H7 (cell line): ENCODE measurements at regions not wholly inside any gene's neighbourhood (a gene's known extent, or its start where the extent isn't known, plus 50 kb on each side); places are given as distances from the start of the nearest gene placed in this dataset.
"Not testable (repeated sequence)": the region's sequence is repeated elsewhere in the genome, so short reads cannot be mapped to it uniquely, and the experiment has no call there.

Source experiments
- DNase-seq: peaks from one replicate; pipeline ENCODE4 v3.0.0; 2012
- H3K27me3 ChIP-seq: 2 replicates; pipeline ENCODE4 v1.6.0; 2011; ENCODE audit warnings: mild to moderate bottlenecking, low read length; ENCODE audit not compliant: control insufficient read depth, insufficient read depth
- H3K36me3 ChIP-seq: replicated peaks from 2 replicates; pipeline ENCODE4 v1.5.1; 2011; ENCODE audit warnings: low read length; ENCODE audit not compliant: control insufficient read depth, insufficient read depth
- H3K4me3 ChIP-seq: 2 replicates; pipeline ENCODE4 v1.5.1; 2011; ENCODE audit warnings: low read depth, mild to moderate bottlenecking, control low read depth, low read length, moderate library complexity; ENCODE audit not compliant: insufficient read depth

- no peaks in the 10 kb centered on the region for H3K27me3 ChIP-seq
- H3K36me3 ChIP-seq = no peaks in the 10 kb centered on the region
- H3K4me3 ChIP-seq = no peak overlapping the region
- no peak for DNase-seq
These were observed 179.0 kb downstream of the BCAS1 start for GRCh38 chr20:53891306-53891894.

- Histone ChIP-seq H3K36me3 (no peaks in the 10 kb centered on the region), H3K27me3 (no peaks in the 10 kb centered on the region), H3K4me3 (no peak overlapping the region)
- DNase-seq = no peak
These were observed 179.7 kb downstream of the BCAS1 start for GRCh38 chr20:53890443-53891305.

GRCh38 chr20:53889411-53890148 is 180.8 kb downstream of the BCAS1 start:
- Histone ChIP-seq H3K27me3 (no peaks in the 10 kb centered on the region), H3K4me3 (no peak overlapping the region), H3K36me3 (no peaks in the 10 kb centered on the region)
- DNase-seq = no peak

GRCh38 chr20:53888951-53889350 is 181.4 kb downstream of the BCAS1 start:
- Histone ChIP-seq H3K36me3 (no peaks in the 10 kb centered on the region), H3K27me3 (no peaks in the 10 kb centered on the region)
- DNase-seq = no peak

DNA sequence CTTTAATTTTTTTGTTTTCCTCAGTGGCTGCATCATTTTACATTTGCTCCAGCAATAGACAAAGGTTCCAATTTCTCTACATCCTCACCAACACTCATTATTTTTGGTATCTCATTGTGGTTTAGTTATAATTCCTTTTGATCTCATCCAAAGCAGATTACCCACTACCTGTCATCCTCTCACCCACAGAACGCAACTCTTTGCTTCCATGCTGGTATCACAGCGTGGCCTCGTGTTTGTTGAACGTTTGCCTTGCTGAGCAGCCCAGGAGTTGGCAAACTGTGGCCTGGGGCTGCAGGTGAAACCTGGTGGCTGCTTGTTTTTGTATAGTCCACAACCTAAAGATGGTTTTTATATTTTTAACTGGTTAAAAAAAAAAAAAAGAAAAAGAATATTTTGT is 181.9 kb downstream of the BCAS1 start:
- Histone ChIP-seq H3K27me3 (no peaks in the 10 kb centered on the region), H3K4me3 (no peak overlapping the region), H3K36me3 (no peaks in the 10 kb centered on the region)
- DNase-seq = no peak

More at GRCh38 chr20:53888951-53889350, 181.4 kb downstream of the BCAS1 start:
- no peak overlapping the region for H3K4me3 ChIP-seq

- no peaks in the 10 kb centered on the region for H3K36me3 ChIP-seq
- DNase-seq = no peak
- no peak overlapping the region for H3K4me3 ChIP-seq
- H3K27me3 ChIP-seq = no peaks in the 10 kb centered on the region
These were observed 182.4 kb downstream of the BCAS1 start for GRCh38 chr20:53887973-53888372.

DNA sequence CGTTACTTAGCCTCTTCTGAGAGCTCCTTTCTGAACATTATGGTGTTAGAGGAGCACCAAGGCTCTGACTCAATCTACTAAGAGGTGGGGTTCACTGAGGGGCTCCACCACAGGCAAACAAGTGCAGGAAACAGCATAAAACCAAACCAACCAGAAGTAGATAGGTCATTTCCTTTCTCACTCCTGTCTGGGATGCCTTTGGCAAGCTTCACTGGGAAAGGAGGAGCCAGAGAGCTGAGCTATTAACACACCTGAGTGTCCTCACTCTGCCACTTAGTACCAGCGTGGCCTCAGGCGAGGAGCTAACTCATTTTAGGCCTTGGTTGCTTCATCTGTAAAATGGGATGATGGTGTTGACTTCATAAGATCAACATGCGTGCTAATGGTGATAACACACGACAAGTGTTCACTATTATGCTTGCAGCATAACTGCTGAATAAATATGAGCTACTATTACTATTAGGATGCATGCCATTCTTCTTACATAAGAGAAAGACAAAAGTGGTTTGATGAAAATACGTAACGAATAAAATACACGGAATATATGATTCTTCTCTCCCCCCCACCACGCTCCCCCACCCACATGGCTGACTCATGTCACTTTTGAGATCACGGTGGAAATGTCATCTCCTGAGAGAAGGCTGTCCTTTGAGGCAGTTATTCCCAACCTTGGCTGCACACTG is 185.4 kb downstream of the BCAS1 start:
- no peak for DNase-seq
- no peaks in the 10 kb centered on the region for H3K36me3 ChIP-seq
- H3K4me3 ChIP-seq = no peak overlapping the region
- no peaks in the 10 kb centered on the region for H3K27me3 ChIP-seq

GRCh38 chr20:53883098-53883911 is 187.1 kb downstream of the BCAS1 start:
- Histone ChIP-seq H3K27me3 (no peaks in the 10 kb centered on the region), H3K4me3 (no peak overlapping the region), H3K36me3 (no peaks in the 10 kb centered on the region)
- no peak for DNase-seq

- not testable (repeated sequence) for DNase-seq, H3K27me3 ChIP-seq, H3K4me3 ChIP-seq, H3K36me3 ChIP-seq
These were observed 187.9 kb downstream of the BCAS1 start for GRCh38 chr20:53882438-53882986.

DNA sequence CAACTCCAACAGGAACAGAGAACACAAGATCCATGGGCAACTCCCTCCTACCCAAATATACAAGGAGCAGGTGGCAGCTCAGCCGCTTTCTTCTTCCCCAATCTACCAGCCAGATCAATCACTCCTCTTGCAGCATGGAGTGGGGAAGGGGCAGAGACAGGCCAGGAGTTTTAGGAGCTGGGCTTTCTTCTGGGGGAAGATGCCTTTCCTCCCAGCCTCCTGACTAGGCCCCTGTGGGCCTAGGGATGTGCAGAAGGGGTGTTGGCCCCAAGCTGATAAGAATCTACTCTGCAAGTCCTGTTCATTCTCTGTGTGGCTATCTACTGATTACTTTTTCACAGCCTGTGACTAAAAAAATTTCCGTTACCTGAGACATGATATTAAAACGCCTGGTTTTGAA is 189.0 kb downstream of the BCAS1 start:
- Histone ChIP-seq H3K36me3 (no peaks in the 10 kb centered on the region), H3K27me3 (no peaks in the 10 kb centered on the region), H3K4me3 (no peak overlapping the region)
- DNase-seq = no peak

- no peak for DNase-seq
- Histone ChIP-seq H3K36me3 (no peaks in the 10 kb centered on the region), H3K4me3 (no peak overlapping the region), H3K27me3 (no peaks in the 10 kb centered on the region)
These were observed 190.2 kb downstream of the BCAS1 start for GRCh38 chr20:53880108-53880641.

DNA sequence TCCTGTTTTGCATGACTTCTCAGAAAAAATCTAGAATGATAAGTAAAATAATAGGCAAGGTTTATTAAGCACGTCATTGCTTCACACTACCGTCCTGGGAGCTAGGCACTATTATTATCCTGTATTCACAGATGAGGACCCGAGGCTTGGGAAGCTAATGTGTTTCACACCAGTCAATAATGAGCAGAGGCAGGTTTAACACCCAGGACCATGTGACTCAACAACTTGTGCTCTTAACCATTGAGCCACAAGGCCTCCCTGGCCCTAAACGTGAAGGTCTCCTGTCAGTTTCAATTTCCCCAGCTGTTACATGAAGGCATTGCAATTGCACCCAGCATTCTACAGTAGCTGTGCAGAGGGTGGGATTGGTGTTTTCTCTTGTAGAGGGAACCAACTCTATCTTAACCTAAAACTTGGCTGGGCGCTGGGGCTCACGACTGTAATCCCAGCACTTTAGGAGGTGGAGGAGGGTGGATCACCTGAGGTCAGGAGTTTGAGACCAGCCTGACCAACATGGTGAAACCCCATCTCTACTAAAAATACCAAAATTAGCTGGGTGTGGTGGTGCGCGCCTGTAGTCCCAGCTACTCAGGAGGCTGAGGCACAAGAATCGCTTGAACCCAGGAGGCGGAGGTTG is 191.2 kb downstream of the BCAS1 start:
- Histone ChIP-seq H3K4me3 (no peak overlapping the region), H3K27me3 (no peaks in the 10 kb centered on the region), H3K36me3 (no peaks in the 10 kb centered on the region)
- DNase-seq = no peak
